Loucy (cell line): ENCODE measurements at regions not wholly inside any gene's neighbourhood (a gene's known extent, or its start where the extent isn't known, plus 50 kb on each side); places are given as distances from the start of the nearest gene placed in this dataset.
A peak's percentile ranks its signal among the peaks of the same experiment; 100 is the strongest.

Experiments used
- CTCF ChIP-seq: fragments of 200-600 bp; sonication (generic); conservative IDR thresholded peaks from 2 replicates; pipeline ENCODE4 v1.5.1; 2014; ENCODE audit warnings: mild to moderate bottlenecking, antibody characterized with exemption, low read length
- EZH2phosphoT487 ChIP-seq: fragments of 200-600 bp; IDR thresholded peaks from 2 replicates; pipeline ENCODE4 v1.6.1; 2018; ENCODE audit warnings: antibody characterized with exemption, mild to moderate bottlenecking, moderate library complexity, borderline replicate concordance

GRCh38 chr17:77382356-77382911, 241.7 kb downstream of the SEC14L1 start:
- peak; percentile 47 for TF ChIP-seq CTCF
- no peak for TF ChIP-seq EZH2phosphoT487
